WERI-Rb-1 (cell line): ENCODE measurements at regions not wholly inside any gene's neighbourhood (a gene's known extent, or its start where the extent isn't known, plus 50 kb on each side); places are given as distances from the start of the nearest gene placed in this dataset.
"Not testable (repeated sequence)": the region's sequence is repeated elsewhere in the genome, so short reads cannot be mapped to it uniquely, and the experiment has no call there.

Experiments
- DNase-seq: peaks from one replicate; pipeline ENCODE4 v3.0.0-alpha.2; 2020
- H3K27ac ChIP-seq: fragments of 250-450 bp; sonication (Bioruptor Pico); 2 replicates; pipeline ENCODE4 v1.5.1; 2020; ENCODE audit warnings: mild to moderate bottlenecking, moderate library complexity
- H3K27me3 ChIP-seq: fragments of 250-450 bp; sonication (Bioruptor Pico); 2 replicates; pipeline ENCODE4 v1.5.1; 2021; ENCODE audit warnings: mild to moderate bottlenecking, low read depth, moderate library complexity; ENCODE audit not compliant: insufficient read depth, severe bottlenecking
- H3K36me3 ChIP-seq: fragments of 250-450 bp; sonication (Bioruptor Pico); 2 replicates; pipeline ENCODE4 v1.5.1; 2020; ENCODE audit warnings: mild to moderate bottlenecking, moderate library complexity
- H3K4me3 ChIP-seq: 2 replicates; pipeline ENCODE4 v1.5.1; 2011; ENCODE audit warnings: low read depth, mild to moderate bottlenecking, control low read depth, low read length
- H3K9me3 ChIP-seq: fragments of 250-450 bp; sonication (Bioruptor Pico); 2 replicates; pipeline ENCODE4 v1.5.1; 2021; ENCODE audit warnings: mild to moderate bottlenecking, moderate library complexity; ENCODE audit not compliant: severe bottlenecking
- CTCF ChIP-seq: IDR thresholded peaks from 2 replicates; pipeline ENCODE4 v1.5.1; 2011; ENCODE audit warnings: low read depth, mild to moderate bottlenecking, control low read depth, inconsistent platforms, low read length

- Histone ChIP-seq H3K4me3 (no peak overlapping the region), H3K27ac (no peak overlapping the region), H3K36me3 (no peaks in the 10 kb centered on the region), H3K27me3 (no peaks in the 10 kb centered on the region), H3K9me3 (no peaks in the 10 kb centered on the region)
- TF ChIP-seq CTCF, result no peak
- DNase-seq, result no peak
Measured at GRCh38 chr17:68148936-68149335, 98.9 kb upstream of the AMZ2 start.

- Histone ChIP-seq H3K4me3 (no peak overlapping the region), H3K27ac (no peak overlapping the region), H3K9me3 (no peaks in the 10 kb centered on the region), H3K36me3 (no peaks in the 10 kb centered on the region), H3K27me3 (no peaks in the 10 kb centered on the region)
- DNase-seq, result no peak
- TF ChIP-seq CTCF, result no peak
Measured at GRCh38 chr17:68152161-68152571, 95.7 kb upstream of the AMZ2 start.

- Histone ChIP-seq H3K27ac (no peak overlapping the region), H3K27me3 (no peaks in the 10 kb centered on the region), H3K9me3 (no peaks in the 10 kb centered on the region), H3K4me3 (no peak overlapping the region), H3K36me3 (no peaks in the 10 kb centered on the region)
- no peak for TF ChIP-seq CTCF
- no peak for DNase-seq
Measured at GRCh38 chr17:68155692-68156091, 92.2 kb upstream of the AMZ2 start.

GRCh38 chr17:68161644-68162428 is 86.0 kb upstream of the AMZ2 start:
- no peak for TF ChIP-seq CTCF
- DNase-seq, result no peak

GRCh38 chr17:68168273-68169164 is 79.3 kb upstream of the AMZ2 start:
- H3K27me3 ChIP-seq, DNase-seq, H3K27ac ChIP-seq, H3K36me3 ChIP-seq, H3K9me3 ChIP-seq, H3K4me3 ChIP-seq: not testable (repeated sequence)

More at GRCh38 chr17:68161644-68162428, 86.0 kb upstream of the AMZ2 start:
- Histone ChIP-seq H3K36me3 (no peaks in the 10 kb centered on the region), H3K4me3 (no peak overlapping the region), H3K27ac (no peak overlapping the region), H3K9me3 (no peaks in the 10 kb centered on the region), H3K27me3 (no peaks in the 10 kb centered on the region)

- not testable (repeated sequence) for DNase-seq, H3K36me3 ChIP-seq, H3K9me3 ChIP-seq, H3K27me3 ChIP-seq, H3K4me3 ChIP-seq, H3K27ac ChIP-seq
Measured at GRCh38 chr17:68169165-68169821, 78.5 kb upstream of the AMZ2 start.
